ENCODE measurements at regions not wholly inside any gene's neighbourhood (a gene's known extent, or its start where the extent isn't known, plus 50 kb on each side); places are given as distances from the start of the nearest gene placed in this dataset.

DNA sequence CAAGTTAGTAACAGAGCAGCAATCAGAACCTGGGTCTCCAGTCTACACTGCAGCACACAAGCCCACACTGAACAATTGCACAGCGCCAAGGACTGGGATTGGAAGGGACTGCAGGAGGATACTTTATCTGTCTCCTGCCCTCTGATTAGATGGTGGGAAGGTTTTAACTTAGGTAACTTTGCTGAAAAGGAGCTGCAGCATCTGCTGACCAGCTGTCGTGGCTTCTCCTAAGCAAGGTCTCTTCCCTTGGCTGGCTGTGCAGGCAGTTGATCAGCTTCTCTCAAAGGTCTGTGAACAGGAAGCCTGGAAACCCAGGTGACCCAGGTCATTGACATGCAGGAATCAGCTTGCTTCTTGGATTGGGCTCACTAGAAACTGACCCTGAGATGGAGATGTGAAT, 82.4 kb downstream of the ISX start:
- TF ChIP-seq, protein P1, sequence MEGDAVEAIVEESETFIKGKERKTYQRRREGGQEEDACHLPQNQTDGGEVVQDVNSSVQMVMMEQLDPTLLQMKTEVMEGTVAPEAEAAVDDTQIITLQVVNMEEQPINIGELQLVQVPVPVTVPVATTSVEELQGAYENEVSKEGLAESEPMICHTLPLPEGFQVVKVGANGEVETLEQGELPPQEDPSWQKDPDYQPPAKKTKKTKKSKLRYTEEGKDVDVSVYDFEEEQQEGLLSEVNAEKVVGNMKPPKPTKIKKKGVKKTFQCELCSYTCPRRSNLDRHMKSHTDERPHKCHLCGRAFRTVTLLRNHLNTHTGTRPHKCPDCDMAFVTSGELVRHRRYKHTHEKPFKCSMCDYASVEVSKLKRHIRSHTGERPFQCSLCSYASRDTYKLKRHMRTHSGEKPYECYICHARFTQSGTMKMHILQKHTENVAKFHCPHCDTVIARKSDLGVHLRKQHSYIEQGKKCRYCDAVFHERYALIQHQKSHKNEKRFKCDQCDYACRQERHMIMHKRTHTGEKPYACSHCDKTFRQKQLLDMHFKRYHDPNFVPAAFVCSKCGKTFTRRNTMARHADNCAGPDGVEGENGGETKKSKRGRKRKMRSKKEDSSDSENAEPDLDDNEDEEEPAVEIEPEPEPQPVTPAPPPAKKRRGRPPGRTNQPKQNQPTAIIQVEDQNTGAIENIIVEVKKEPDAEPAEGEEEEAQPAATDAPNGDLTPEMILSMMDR (IDR thresholded peaks at IDR 0.05), result no peak
- TF ChIP-seq POLR2A (IDR thresholded peaks at IDR 0.05), result no peak
